GM18498 (cell line): ENCODE measurements at regions not wholly inside any gene's neighbourhood (a gene's known extent, or its start where the extent isn't known, plus 50 kb on each side); places are given as distances from the start of the nearest gene placed in this dataset.
A peak's percentile ranks its signal among the peaks of the same experiment; 100 is the strongest.
"Not testable (repeated sequence)": the region's sequence is repeated elsewhere in the genome, so short reads cannot be mapped to it uniquely, and the experiment has no call there.

ENCODE experiments used
- ATAC-seq: cut with Tn5 transposase; IDR thresholded peaks from one replicate; pipeline ENCODE4 v1.9.1; 2021; ENCODE audit warnings: mild to moderate bottlenecking, moderate library complexity; ENCODE audit not compliant: unreplicated experiment

- ATAC-seq: no peak
Measured at GRCh38 chr2:61677942-61678341, 139.8 kb upstream of the XPO1 start.

DNA sequence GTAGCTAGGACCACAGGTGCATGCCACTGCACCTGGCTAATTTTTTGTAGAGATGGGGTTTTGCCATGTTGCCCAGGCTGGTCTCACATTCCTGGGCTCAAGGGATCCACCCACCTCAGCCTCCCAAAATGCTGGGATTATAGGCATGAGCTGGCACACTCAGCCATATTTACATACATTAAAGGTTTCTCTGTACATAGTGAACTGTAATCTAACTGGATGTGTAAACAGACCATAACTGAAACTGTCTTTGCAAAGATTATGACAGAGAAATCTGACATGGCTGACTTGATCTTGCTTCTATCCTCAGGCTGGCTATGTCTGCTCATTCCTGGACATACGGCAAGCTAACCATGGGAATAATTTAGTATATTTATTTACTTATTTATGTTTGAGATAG lies 139.2 kb upstream of the XPO1 start:
- no peak for ATAC-seq

DNA sequence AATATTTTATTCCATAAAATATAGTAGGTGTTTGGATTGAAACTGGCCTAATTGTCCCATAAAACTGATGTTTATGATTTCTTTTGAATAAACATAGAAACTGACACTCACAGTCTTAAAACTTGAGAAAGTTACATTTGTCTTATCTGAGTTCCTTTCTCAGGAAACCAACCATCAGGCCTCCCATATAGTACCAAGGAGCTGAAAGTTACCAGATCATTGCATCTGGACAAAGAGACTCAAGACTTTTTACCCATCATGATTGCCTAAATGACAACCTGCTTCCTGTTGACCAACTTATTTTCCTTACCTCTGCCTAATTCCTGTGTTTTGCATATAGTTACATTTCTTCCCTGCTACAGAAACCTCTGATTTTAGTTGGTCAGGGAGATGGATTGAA lies 137.0 kb upstream of the XPO1 start:
- no peak for ATAC-seq

DNA sequence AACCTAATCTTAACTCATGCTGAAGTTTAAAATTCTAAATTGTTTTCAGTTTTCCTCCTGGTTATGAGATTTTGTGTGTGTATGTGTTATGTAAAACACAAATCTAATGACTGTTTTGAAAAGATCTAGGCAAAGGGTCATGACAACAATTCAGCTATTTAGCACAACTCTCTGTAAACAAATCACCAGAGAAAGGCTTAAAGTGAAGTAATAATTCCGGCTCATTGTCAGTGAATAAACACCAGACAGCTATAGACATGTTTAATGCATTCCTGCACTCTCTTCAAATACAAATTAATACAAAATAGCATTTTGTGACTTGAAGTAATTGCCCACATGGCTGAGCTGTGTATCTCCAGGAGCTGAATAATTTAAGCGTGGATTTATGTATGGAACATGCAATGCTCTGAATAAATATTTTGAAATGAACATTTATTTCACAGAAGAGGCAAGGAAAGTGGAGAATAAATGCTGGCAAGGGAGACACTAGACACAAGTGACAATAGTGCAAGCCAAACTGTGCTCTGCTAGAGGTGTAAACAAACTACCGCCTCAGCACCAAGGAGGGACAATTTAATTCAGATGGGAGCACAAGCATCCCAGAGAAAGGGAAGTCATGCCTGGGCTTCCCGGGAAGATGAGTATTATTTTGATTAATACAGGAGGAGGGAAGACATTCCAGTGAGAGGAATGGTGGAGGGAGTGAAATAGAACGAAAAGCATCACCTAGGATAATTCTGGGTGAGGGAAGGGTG lies 133.6 kb upstream of the XPO1 start:
- peak; percentile 8 for ATAC-seq

GRCh38 chr2:61670591-61671501 lies 132.7 kb upstream of the XPO1 start:
- ATAC-seq: peak; percentile 78

DNA sequence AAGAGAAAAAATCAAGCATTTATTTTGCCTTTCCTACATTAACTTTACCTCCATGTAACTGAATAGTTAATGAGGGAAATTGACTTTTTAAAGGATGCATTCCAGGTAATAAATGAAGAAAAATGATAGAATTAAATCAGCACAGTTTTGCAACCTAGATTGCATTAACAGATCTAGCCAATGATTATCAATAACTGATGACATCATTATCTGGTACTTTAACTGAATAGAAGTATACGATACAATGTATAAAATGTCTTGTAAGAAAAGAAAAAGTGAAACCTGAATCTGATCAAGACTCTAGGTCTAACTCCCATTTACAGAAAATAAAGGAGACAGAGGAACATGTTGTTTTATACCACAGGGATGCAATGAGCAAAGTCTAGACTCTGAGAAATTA lies 126.0 kb upstream of the XPO1 start:
- no peak for ATAC-seq

DNA sequence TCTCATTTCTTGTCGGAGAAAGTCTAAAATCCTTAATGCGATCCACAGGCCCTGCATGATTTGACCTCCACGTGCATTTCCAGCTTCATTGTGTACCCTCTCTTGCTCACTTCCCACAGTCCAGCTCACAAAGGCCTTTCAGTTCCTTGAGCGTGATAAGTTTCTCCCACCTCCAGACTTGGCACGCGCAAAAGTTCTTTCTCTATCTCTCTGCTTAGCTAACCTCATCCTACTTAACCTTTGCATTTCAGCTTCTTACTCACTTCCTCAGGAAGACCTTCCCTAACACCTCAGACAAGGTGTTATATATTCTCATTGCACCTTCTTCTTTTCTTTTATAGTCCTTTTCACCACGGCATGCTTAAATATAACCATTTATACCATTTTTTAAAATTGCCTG lies 124.8 kb upstream of the XPO1 start:
- ATAC-seq: no peak

DNA sequence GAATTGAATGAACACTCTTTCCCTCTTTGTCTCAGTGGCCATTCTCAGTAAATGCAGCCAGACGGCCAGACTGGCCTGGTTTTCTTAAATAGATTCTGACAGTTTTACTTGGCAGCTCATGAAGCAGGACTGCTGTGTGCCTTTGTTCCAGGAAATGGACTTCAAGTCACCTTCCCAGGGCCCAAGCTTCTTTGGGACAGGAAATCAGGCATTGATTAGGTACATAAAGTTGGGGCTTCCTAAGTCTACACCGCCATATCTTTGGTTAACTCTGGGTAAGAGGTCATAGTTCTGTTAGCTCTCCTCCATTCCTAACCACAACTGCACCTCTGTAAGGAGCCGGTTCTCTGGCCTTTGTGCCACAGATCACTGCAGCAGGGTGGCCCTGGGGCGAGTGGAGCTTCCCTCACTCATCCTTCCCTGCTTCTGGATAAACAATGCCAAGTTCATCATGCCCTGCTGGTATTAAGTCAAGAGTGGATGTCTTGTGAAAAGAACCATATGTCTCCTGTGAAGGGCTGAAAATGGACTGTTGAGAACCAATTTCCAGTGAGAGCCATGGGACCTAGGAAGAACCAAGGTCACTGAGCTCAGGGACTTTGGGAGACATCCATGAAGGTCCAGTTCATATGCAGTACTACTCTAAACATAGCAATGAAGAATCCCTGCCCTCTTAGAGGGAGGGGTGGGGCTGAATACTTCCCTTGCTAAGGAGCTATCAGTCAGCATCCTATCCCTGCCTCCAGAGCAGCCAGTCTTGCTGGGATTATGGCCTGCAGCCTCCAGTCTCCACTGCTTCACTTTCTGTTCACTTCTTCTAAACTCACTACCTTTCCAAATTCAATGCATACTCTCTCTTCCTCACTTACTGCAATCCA lies 122.6 kb upstream of the XPO1 start:
- ATAC-seq: no peak

DNA sequence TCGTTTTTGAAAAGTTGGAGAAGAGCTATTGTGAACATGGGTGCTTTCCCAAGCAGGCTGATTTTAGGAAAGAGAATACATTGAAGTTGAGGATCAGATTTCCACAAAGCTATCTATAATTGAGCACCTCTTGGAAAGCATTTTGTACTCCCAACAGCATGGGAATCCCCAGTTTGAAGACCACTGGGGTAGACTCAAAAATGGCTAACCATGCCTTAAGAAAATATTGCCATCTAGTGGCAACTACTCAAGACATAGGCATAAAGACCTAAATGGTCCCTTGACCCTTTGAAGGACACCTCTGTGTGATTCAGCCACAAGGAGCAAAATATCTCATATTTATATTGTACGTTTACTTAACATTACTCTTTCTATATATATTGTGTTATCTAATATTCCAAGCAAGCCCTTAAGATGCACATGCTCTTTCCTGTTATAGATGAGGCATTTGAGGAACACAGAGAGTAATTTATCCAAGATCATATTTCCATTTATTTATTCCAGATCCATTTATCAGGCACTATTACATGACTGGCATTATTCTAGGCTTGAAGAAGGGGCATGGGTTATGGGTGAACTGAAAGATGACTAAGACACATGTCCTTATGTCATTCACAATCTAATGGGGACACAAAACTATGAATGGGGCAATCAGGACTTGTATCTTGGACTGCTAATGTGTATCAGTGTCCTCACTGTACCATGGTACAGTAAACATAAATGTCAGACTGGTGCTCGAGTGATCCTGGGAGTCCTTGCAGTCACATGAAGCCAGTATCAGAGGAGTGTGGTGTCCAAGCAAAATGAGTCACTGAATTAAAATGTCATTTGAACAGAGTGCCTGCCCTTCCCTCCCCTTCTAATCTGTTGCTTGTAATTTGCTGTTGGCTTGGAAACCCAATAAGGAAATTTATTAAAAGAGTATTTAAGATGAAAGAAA lies 121.0 kb upstream of the XPO1 start:
- no peak for ATAC-seq

- not testable (repeated sequence) for ATAC-seq
Measured at GRCh38 chr2:61649946-61650345, 111.8 kb upstream of the XPO1 start.

DNA sequence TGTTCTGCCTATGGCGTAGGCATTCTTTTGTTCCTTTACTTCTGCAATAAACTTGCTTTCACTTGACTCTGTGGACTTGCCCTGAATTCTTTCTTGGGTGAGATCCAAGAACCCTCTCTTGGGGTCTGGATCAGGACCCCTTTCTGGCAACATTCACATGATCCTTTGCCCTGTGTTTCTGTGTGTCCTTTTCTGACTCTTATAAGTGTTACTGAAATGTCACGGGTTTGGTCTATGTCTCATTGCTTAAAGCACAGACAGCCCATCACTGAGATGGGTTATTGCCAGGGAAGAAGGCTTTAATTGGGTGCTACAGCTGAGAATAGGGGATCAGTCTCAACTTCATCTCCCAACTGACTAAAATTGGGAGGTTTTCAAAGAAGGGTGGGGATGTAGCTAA lies 110.9 kb upstream of the XPO1 start:
- no peak for ATAC-seq

DNA sequence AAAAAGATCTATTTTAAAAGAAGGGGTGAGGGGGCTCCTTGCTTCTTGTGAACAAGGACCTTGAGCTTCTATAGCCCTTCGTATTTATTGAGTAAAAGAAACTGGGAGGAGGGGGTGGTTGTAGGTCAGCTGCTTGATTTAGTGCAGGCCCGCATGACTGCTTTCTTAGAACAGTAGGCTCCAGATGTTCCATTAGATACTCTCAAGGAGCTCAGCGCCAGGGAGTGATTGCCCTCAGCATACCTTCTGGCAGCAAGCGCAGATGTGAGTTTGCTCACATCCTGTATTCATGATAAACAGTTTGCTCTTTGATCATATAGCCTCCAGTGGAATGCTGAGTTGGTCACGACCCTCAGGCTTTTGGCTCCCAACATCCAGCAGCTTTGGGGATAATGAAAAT lies 108.9 kb upstream of the XPO1 start:
- ATAC-seq: no peak

GRCh38 chr2:61645911-61646310 lies 107.8 kb upstream of the XPO1 start:
- no peak for ATAC-seq

GRCh38 chr2:61643153-61643552 lies 105.0 kb upstream of the XPO1 start:
- not testable (repeated sequence) for ATAC-seq

GRCh38 chr2:61640406-61640805 lies 102.2 kb upstream of the XPO1 start:
- ATAC-seq: no peak

- no peak for ATAC-seq
Measured at GRCh38 chr2:61639721-61640120, 101.6 kb upstream of the XPO1 start.

GRCh38 chr2:61636686-61637085 lies 98.5 kb upstream of the XPO1 start:
- no peak for ATAC-seq

DNA sequence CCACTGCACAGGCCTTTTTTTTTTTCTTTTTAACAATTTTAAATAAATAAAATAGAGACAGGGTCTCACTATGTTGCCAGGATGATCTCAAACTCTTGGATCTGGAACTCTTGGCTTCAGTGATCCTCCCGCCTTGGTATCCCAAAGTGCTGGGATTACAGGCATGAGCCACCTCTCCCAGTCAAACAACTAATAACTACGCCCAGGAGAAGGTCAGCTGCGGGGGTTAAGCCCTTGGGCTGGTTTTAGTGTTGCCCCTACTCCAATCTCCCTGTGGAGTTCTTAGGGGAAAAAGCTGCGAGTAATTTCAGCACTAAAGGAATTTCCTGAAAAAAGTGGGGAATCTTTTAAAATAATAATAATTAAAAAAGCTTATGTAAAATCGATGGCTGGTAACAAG lies 96.4 kb upstream of the XPO1 start:
- no peak for ATAC-seq

DNA sequence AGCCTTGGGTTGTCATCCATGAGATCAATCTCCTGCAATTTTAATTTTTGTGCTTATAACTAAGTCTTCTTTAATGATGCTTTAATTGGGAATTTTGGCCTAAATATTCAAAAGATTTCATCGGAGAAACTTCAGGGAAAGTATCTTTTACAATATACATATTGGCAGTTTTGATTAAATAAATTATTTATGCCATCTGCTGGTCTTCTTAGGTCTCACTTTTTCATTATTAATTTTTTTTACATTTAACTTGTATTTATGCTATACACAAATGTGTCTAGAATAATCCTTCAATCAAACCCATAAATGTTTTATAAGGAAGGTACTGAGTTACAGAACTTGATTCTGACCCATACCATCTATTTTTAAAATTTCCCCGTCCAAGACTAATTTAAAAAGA lies 95.1 kb upstream of the XPO1 start:
- ATAC-seq: no peak
